IMR-90 (cell line): ENCODE measurements at regions not wholly inside any gene's neighbourhood (a gene's known extent, or its start where the extent isn't known, plus 50 kb on each side); places are given as distances from the start of the nearest gene placed in this dataset.

Experiments used
- ATAC-seq: fragments of 200-7000 bp; cut with Tn5 transposase; 2 replicates; pipeline ENCODE4 v1.9.1; 2020; ENCODE audit warnings: low read depth, mild to moderate bottlenecking, moderate library complexity
- BruUV-seq: library from RNA; stranded (reverse); fragments of 400-500 nt; replicated peaks from 2 replicates; lab custom pipeline; 2021; lab: Mats Ljungman, UMichigan
- CTCF ChIA-PET: fragments of 300-600 bp; formaldehyde crosslinking; extraction: SDS; loops from one replicate; lab custom pipeline; 2021; ENCODE audit warnings: antibody characterized with exemption; lab: Yijun Ruan, JAX
- POLR2A ChIA-PET: fragments of 300-600 bp; sonication (Branson Sonifier 250); formaldehyde crosslinking; loops from one replicate; lab custom pipeline; 2022; ENCODE audit warnings: antibody characterized with exemption; ENCODE audit not compliant: unreplicated experiment; lab: Charles Lee
- DNase-seq: peaks from one replicate; pipeline ENCODE4 v3.0.0; 2013
- H2AFZ ChIP-seq: replicated peaks from 2 replicates; pipeline ENCODE3; 2013; ENCODE audit warnings: low read length, mild to moderate bottlenecking; ENCODE audit not compliant: poor library complexity
- H2AK5ac ChIP-seq: 2 replicates; pipeline ENCODE4 v1.6.1; 2013; ENCODE audit warnings: low read depth, low read length, inconsistent platforms
- H2AK9ac ChIP-seq: replicated peaks from 2 replicates; pipeline ENCODE3; 2013; ENCODE audit warnings: mild to moderate bottlenecking, low read depth, low read length, moderate library complexity; ENCODE audit not compliant: poor library complexity
- H2BK120ac ChIP-seq: 2 replicates; pipeline ENCODE4 v1.6.1; 2013; ENCODE audit warnings: low read depth, low read length, inconsistent platforms
- H2BK15ac ChIP-seq: 3 replicates; pipeline ENCODE4 v1.6.1; 2013; ENCODE audit warnings: low read depth, low read length, inconsistent platforms
- H2BK20ac ChIP-seq: 2 replicates; pipeline ENCODE4 v1.6.1; 2013; ENCODE audit warnings: low read depth, mild to moderate bottlenecking, inconsistent platforms, low read length, moderate library complexity
- H2BK5ac ChIP-seq: 2 replicates; pipeline ENCODE4 v1.6.1; 2013; ENCODE audit warnings: mild to moderate bottlenecking, low read depth, low read length, inconsistent platforms; ENCODE audit not compliant: poor library complexity, severe bottlenecking
- H3K14ac ChIP-seq: replicated peaks from 2 replicates; pipeline ENCODE4 v1.6.1; 2013; ENCODE audit warnings: low read depth, low read length, inconsistent platforms
- H3K18ac ChIP-seq: 2 replicates; pipeline ENCODE4 v1.6.1; 2013; ENCODE audit warnings: low read depth, low read length, control low read depth
- H3K23ac ChIP-seq: 2 replicates; pipeline ENCODE4 v1.6.1; 2013; ENCODE audit warnings: low read depth, low read length, inconsistent platforms
- H3K27ac ChIP-seq: 2 replicates; pipeline ENCODE4 v1.5.1; 2013; ENCODE audit warnings: mild to moderate bottlenecking, control low read depth, low read length; ENCODE audit not compliant: insufficient read depth
- H3K27me3 ChIP-seq: 2 replicates; pipeline ENCODE4 v1.6.1; 2013; ENCODE audit warnings: low read length; ENCODE audit not compliant: control insufficient read depth, insufficient read depth
- H3K36me3 ChIP-seq: 2 replicates; pipeline ENCODE4 v1.6.1; 2013; ENCODE audit warnings: low read length, mixed read lengths; ENCODE audit not compliant: control insufficient read depth, insufficient read depth
- H3K4ac ChIP-seq: 2 replicates; pipeline ENCODE4 v1.6.1; 2013; ENCODE audit warnings: low read depth, low read length, inconsistent platforms
- H3K4me1 ChIP-seq: 2 replicates; pipeline ENCODE4 v1.6.1; 2013; ENCODE audit warnings: low read length, mixed read lengths; ENCODE audit not compliant: control insufficient read depth, insufficient read depth
- H3K4me2 ChIP-seq: 2 replicates; pipeline ENCODE4 v1.6.1; 2013; ENCODE audit warnings: low read depth, mild to moderate bottlenecking, control low read depth, low read length, moderate library complexity
- H3K4me3 ChIP-seq: 2 replicates; pipeline ENCODE4 v1.5.1; 2013; ENCODE audit warnings: low read depth, mild to moderate bottlenecking, control low read depth, low read length, moderate library complexity; ENCODE audit not compliant: insufficient read depth
- H3K56ac ChIP-seq: 2 replicates; pipeline ENCODE4 v1.6.1; 2013; ENCODE audit warnings: low read length, inconsistent platforms; ENCODE audit not compliant: insufficient read depth; ENCODE audit errors: extremely low read depth
- H3K79me1 ChIP-seq, 2 experiments: 2 replicates each; pipeline ENCODE4 v1.6.1; 2013; ENCODE audit warnings: low read length in 2 of 2, inconsistent platforms in 1 of 2, low read depth in 1 of 2
- H3K9ac ChIP-seq: 2 replicates; pipeline ENCODE4 v1.6.1; 2013; ENCODE audit warnings: low read depth, low read length, control low read depth
- H3K9me1 ChIP-seq: 2 replicates; pipeline ENCODE4 v1.6.1; 2013; ENCODE audit warnings: low read length, inconsistent platforms; ENCODE audit not compliant: insufficient read depth
- H3K9me3 ChIP-seq: 2 replicates; pipeline ENCODE4 v1.6.1; 2013; ENCODE audit warnings: low read length; ENCODE audit not compliant: control insufficient read depth, insufficient read depth
- H4K20me1 ChIP-seq: 2 replicates; pipeline ENCODE4 v1.6.1; 2013; ENCODE audit warnings: low read length, inconsistent platforms; ENCODE audit not compliant: insufficient read depth
- H4K5ac ChIP-seq: 2 replicates; pipeline ENCODE4 v1.6.1; 2013; ENCODE audit warnings: mild to moderate bottlenecking, low read depth, low read length, control low read depth
- H4K8ac ChIP-seq, 2 experiments: 2 replicates each; pipeline ENCODE4 v1.6.1; 2013; ENCODE audit warnings: low read depth in 2 of 2, low read length in 2 of 2, control low read depth in 1 of 2, inconsistent platforms in 1 of 2
- H4K91ac ChIP-seq: 2 replicates; pipeline ENCODE4 v1.6.1; 2013; ENCODE audit warnings: low read depth, low read length, inconsistent platforms; ENCODE audit not compliant: insufficient read depth
- BHLHE40 ChIP-seq: fragments of 150-350 bp; IDR thresholded peaks from 2 replicates; pipeline ENCODE4 v1.6.1; 2016; ENCODE audit warnings: mild to moderate bottlenecking, low read depth, low read length
- CEBPB ChIP-seq: IDR thresholded peaks from 2 replicates; pipeline ENCODE4 v1.6.1; 2012; ENCODE audit warnings: low read depth, low read length, improper control_type of control experiment
- CHD1 ChIP-seq: IDR thresholded peaks from 2 replicates; pipeline ENCODE4 v1.6.1; 2012; ENCODE audit warnings: low read depth, low read length, improper control_type of control experiment
- CTCF ChIP-seq: conservative IDR thresholded peaks from 2 replicates; pipeline ENCODE4 v1.5.1; 2012; ENCODE audit warnings: mild to moderate bottlenecking, low read depth, low read length, improper control_type of control experiment
- ELK1 ChIP-seq: fragments of 150-350 bp; IDR thresholded peaks from 2 replicates; pipeline ENCODE4 v1.6.1; 2016; ENCODE audit warnings: low read depth, mild to moderate bottlenecking, low read length, moderate library complexity, borderline replicate concordance
- FOS ChIP-seq: fragments of 150-350 bp; IDR thresholded peaks from 2 replicates; pipeline ENCODE4 v1.6.1; 2016; ENCODE audit warnings: low read depth, low read length
- MAFK ChIP-seq: IDR thresholded peaks from 2 replicates; pipeline ENCODE4 v1.6.1; 2012; ENCODE audit warnings: low read depth, low read length, improper control_type of control experiment
- MAZ ChIP-seq: IDR thresholded peaks from 2 replicates; pipeline ENCODE4 v1.6.1; 2012; ENCODE audit warnings: low read depth, mild to moderate bottlenecking, low read length, improper control_type of control experiment, moderate library complexity, borderline replicate concordance
- MXI1 ChIP-seq: IDR thresholded peaks from 2 replicates; pipeline ENCODE4 v1.6.1; 2012; ENCODE audit warnings: low read depth, mild to moderate bottlenecking, low read length, moderate library complexity, borderline replicate concordance
- NFE2L2 ChIP-seq: fragments of 150-350 bp; IDR thresholded peaks from 2 replicates; pipeline ENCODE4 v1.6.1; 2016; ENCODE audit warnings: low read depth, mild to moderate bottlenecking, low read length
- POLR2A ChIP-seq: IDR thresholded peaks from 2 replicates; pipeline ENCODE4 v1.6.1; 2012; ENCODE audit warnings: mild to moderate bottlenecking, low read depth, low read length
- RAD21 ChIP-seq: IDR thresholded peaks from 2 replicates; pipeline ENCODE4 v1.6.1; 2012; ENCODE audit warnings: low read length, improper control_type of control experiment
- RCOR1 ChIP-seq: IDR thresholded peaks from 2 replicates; pipeline ENCODE4 v1.6.1; 2012; ENCODE audit warnings: mild to moderate bottlenecking, low read length, improper control_type of control experiment; ENCODE audit not compliant: insufficient replicate concordance
- RFX5 ChIP-seq: IDR thresholded peaks from 2 replicates; pipeline ENCODE4 v1.8.0; 2012; ENCODE audit warnings: low read depth, mild to moderate bottlenecking, low read length, moderate library complexity
- SMC3 ChIP-seq: fragments of 150-350 bp; IDR thresholded peaks from 2 replicates; pipeline ENCODE4 v1.6.1; 2016; ENCODE audit warnings: low read depth, mild to moderate bottlenecking, antibody characterized with exemption, low read length, moderate library complexity
- USF2 ChIP-seq: fragments of 150-350 bp; IDR thresholded peaks from 2 replicates; pipeline ENCODE4 v1.6.1; 2017; ENCODE audit warnings: mild to moderate bottlenecking, antibody characterized with exemption, low read length, low read depth
- WGBS, 2 experiments: methylation state at CpG; one replicate each; pipeline versions ENCODE4 v1.1.5 to v1.1.7; 2013; ENCODE audit warnings: missing lambda C conversion rate in 2 of 2; ENCODE audit not compliant: insufficient read length in 1 of 2; ENCODE audit errors: extremely low coverage in 2 of 2; 5-methylcytosine and 5-hydroxymethylcytosine counted together
- dilution Hi-C: fragments of 300-500 bp; cut with HindIII; formaldehyde crosslinking; loops from one replicate; pipeline ENCODE4 v1.14.3; 2018; ENCODE audit warnings: low sequenced_read_pairs; ENCODE audit not compliant: unreplicated experiment
- in situ Hi-C: fragments of 300-500 bp; cut with MboI; formaldehyde crosslinking; loops from 3 replicates; pipeline ENCODE4 v1.14.3; 2019; ENCODE audit warnings: low sequenced_read_pairs, inconsistent platforms, mixed read lengths
- intact Hi-C: fragments of 100-400 bp; cut with micrococcal nuclease; formaldehyde crosslinking; loops from 2 replicates; pipeline ENCODE4 v1.10.0; 2022

GRCh38 chr5:33287242-33287641 lies 153.5 kb upstream of the TARS1 start:
- WGBS, 2 experiments = no CpG with 5 or more reads among the region's 1 CpG

More at GRCh38 chr5:33287242-33287641, 153.5 kb upstream of the TARS1 start:
- in situ Hi-C loops = no loop called here
- no peak overlapping the region for H2BK15ac ChIP-seq
- H3K56ac ChIP-seq = no peak overlapping the region
- H2AK5ac ChIP-seq = no peak overlapping the region
- H3K4me1 ChIP-seq = 0 out of 2 replicates have a peak, but pooled peaks cover 1% of the 10 kb centered on the region
- H4K8ac ChIP-seq = no peak overlapping the region
- intact Hi-C loops = no loop called here
- H4K91ac ChIP-seq = no peak overlapping the region
- H2BK120ac ChIP-seq = no peak overlapping the region
- H3K18ac ChIP-seq = no peak overlapping the region
- no peak overlapping the region for H4K5ac ChIP-seq
- H3K9me3 ChIP-seq = no peaks in the 10 kb centered on the region
- dilution Hi-C loops = no loop called here
- H2BK20ac ChIP-seq = no peak overlapping the region
- H2BK5ac ChIP-seq = no peak overlapping the region
- H3K27me3 ChIP-seq = no peaks in the 10 kb centered on the region
- no peak overlapping the region for H3K14ac ChIP-seq
- no peak overlapping the region for H3K4ac ChIP-seq
- BruUV-seq = no TSS peak
- DNase-seq (no peak), ATAC-seq (no peak)
- H3K4me3 ChIP-seq = no peak overlapping the region
- no peak overlapping the region for H2AFZ ChIP-seq
- TF ChIP-seq MXI1 (no peak), MAZ (no peak), RAD21 (no peak), CTCF (no peak), RFX5 (no peak), SMC3 (no peak), MAFK (no peak), NFE2L2 (no peak), CHD1 (no peak), POLR2A (no peak), RCOR1 (no peak), FOS (no peak), ELK1 (no peak), CEBPB (no peak), USF2 (no peak), BHLHE40 (no peak)
- no peak overlapping the region for H3K23ac ChIP-seq
- H3K27ac ChIP-seq = no peak overlapping the region
- no peak overlapping the region for H3K4me2 ChIP-seq
- no peak overlapping the region for H2AK9ac ChIP-seq
- no peaks in the 10 kb centered on the region for H3K9me1 ChIP-seq
- ChIA-PET POLR2A (no interaction called here), CTCF (interaction anchor here (0.7 kb wide), 1 partner anchor 12 kb away, joined by 3 read pairs; no protein-coding TSS in a partner anchor)
- H3K9ac ChIP-seq = no peak overlapping the region
- no peaks in the 10 kb centered on the region for H3K79me1 ChIP-seq
- no peaks in the 10 kb centered on the region for H4K20me1 ChIP-seq
- no peaks in the 10 kb centered on the region for H3K36me3 ChIP-seq
